Tibial nerve (tissue), 4 donors: ENCODE measurements at regions not wholly inside any gene's neighbourhood (a gene's known extent, or its start where the extent isn't known, plus 50 kb on each side); places are given as distances from the start of the nearest gene placed in this dataset.

Source experiments
- EP300 ChIP-seq, 2 donors: sonication (generic); formaldehyde crosslinking; IDR thresholded peaks; one replicate each; pipeline ENCODE4 v1.6.1; 2017; ENCODE audit warnings: antibody characterized with exemption in 2 of 2, mild to moderate bottlenecking in 1 of 2
- POLR2A ChIP-seq, 2 donors: fragments of 450-650 bp; IDR thresholded peaks; one replicate each; pipeline ENCODE4 v1.6.1; 2017; ENCODE audit warnings: antibody characterized with exemption in 2 of 2, mild to moderate bottlenecking in 2 of 2, moderate library complexity in 2 of 2
- TF ChIP-seq, protein P1 (sequence below), 5 experiments: fragments of 200-600 bp in 3 of 5; fragments of 450-650 bp in 2 of 5; sonication (generic) in 3 of 5; IDR thresholded peaks; one replicate each; pipeline ENCODE4 v1.5.1; 2016 to 2019; ENCODE audit warnings: antibody characterized with exemption in 5 of 5, mild to moderate bottlenecking in 3 of 5, moderate library complexity in 2 of 5

DNA sequence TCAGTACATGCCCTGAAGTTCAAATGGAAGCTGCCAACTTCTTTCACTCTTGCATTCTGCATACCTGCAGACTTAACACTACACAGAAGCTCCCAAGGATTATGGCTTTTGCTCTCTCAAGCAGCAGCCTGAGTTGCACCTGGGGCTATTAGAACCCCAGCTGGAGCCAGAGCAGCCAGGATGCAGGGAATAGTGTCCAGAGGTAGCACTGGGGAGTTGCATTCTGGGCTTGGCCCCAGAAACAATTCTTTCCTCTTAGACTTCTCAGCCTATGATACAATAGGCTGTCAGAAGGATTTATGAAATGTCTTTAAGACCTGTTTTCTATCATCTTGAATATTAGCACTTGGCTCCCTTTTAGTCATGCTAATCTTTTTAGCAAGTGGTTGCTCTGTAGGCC, 886.7 kb upstream of the GHITM start:
- TF ChIP-seq, protein P1, sequence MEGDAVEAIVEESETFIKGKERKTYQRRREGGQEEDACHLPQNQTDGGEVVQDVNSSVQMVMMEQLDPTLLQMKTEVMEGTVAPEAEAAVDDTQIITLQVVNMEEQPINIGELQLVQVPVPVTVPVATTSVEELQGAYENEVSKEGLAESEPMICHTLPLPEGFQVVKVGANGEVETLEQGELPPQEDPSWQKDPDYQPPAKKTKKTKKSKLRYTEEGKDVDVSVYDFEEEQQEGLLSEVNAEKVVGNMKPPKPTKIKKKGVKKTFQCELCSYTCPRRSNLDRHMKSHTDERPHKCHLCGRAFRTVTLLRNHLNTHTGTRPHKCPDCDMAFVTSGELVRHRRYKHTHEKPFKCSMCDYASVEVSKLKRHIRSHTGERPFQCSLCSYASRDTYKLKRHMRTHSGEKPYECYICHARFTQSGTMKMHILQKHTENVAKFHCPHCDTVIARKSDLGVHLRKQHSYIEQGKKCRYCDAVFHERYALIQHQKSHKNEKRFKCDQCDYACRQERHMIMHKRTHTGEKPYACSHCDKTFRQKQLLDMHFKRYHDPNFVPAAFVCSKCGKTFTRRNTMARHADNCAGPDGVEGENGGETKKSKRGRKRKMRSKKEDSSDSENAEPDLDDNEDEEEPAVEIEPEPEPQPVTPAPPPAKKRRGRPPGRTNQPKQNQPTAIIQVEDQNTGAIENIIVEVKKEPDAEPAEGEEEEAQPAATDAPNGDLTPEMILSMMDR (IDR thresholded peaks at IDR 0.05) = no peak
- TF ChIP-seq EP300 (IDR thresholded peaks at IDR 0.05) = no peak
- no peak for TF ChIP-seq POLR2A (IDR thresholded peaks at IDR 0.05)
